Activated CD4-positive, alpha-beta memory T cell treated with anti-CD3 and anti-CD28 coated beads, Interleukin-2, amount 10 ng/mL, durations not matched to agents 7 days and 5 days (primary cell): ENCODE measurements at regions not wholly inside any gene's neighbourhood (a gene's known extent, or its start where the extent isn't known, plus 50 kb on each side); places are given as distances from the start of the nearest gene placed in this dataset.
"Not testable (repeated sequence)": the region's sequence is repeated elsewhere in the genome, so short reads cannot be mapped to it uniquely, and the experiment has no call there.

ENCODE experiments used
- CTCF ChIA-PET: fragments of 350-600 bp; sonication (Branson Sonifier 250); formaldehyde crosslinking; loops from one replicate; lab custom pipeline; 2021; ENCODE audit warnings: antibody characterized with exemption, inconsistent platforms; lab: Charles Lee
- POLR2A ChIA-PET: fragments of 350-600 bp; sonication (Branson Sonifier 250); formaldehyde crosslinking; loops from one replicate; lab custom pipeline; 2021; ENCODE audit warnings: antibody characterized with exemption; lab: Charles Lee
- DNase-seq: peaks from one replicate; pipeline ENCODE4 v3.0.0-alpha.2; 2020
- H3K27ac Mint-ChIP-seq: one replicate; pipeline ENCODE4 v1.8.0; 2021; ENCODE audit warnings: mild to moderate bottlenecking, mixed read lengths
- H3K27me3 Mint-ChIP-seq: one replicate; pipeline ENCODE4 v1.8.0; 2021; ENCODE audit warnings: mixed read lengths
- H3K36me3 Mint-ChIP-seq: one replicate; pipeline ENCODE4 v1.8.0; 2021; ENCODE audit warnings: low read depth, mixed read lengths
- H3K4me1 Mint-ChIP-seq: one replicate; pipeline ENCODE4 v1.8.0; 2021; ENCODE audit warnings: mixed read lengths
- H3K4me3 Mint-ChIP-seq: one replicate; pipeline ENCODE4 v1.8.0; 2021; ENCODE audit warnings: mild to moderate bottlenecking, mixed read lengths
- H3K9me3 Mint-ChIP-seq: one replicate; pipeline ENCODE4 v1.8.0; 2021; ENCODE audit warnings: mixed read lengths

DNA sequence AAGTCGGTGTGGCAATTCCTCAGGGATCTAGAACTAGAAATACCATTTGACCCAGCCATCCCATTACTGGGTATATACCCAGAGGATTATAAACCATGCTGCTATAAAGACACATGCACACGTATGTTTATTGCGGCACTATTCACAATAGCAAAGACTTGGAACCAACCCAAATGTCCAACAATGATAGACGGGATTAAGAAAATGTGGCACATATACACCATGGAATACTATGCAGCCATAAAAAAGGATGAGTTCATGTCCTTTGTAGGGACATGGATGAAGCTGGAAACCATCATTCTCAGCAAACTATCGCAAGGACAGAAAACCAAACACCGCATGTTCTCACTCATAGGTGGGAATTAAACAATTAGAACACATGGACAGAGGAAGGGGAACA is 80.6 kb upstream of the ST3GAL5 start:
- H3K27ac Mint-ChIP-seq, DNase-seq, H3K4me1 Mint-ChIP-seq, CTCF ChIA-PET, POLR2A ChIA-PET, H3K4me3 Mint-ChIP-seq: not testable (repeated sequence)
- Mint-ChIP-seq H3K36me3 (peaks cover 37% of the 10 kb centered on the region), H3K9me3 (peaks cover 25% of the 10 kb centered on the region), H3K27me3 (peaks cover 12% of the 10 kb centered on the region)

DNA sequence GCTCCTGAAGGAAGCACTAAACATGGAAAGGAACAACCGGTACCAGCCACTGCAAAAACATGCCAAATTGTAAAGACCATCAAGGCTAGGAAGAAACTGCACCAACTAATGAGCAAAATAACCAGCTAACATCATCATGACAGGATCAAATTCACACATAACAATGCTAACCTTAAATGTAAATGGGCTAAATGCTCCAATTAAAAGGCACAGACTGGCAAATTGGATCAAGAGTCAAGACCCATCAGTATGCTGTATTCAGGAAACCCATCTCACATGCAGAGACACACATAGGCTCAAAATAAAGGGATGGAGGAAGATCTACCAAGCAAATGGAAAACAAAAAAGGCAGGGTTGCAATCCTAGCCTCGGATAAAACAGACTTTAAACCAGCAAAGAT is 77.0 kb upstream of the ST3GAL5 start:
- H3K27ac Mint-ChIP-seq, CTCF ChIA-PET, POLR2A ChIA-PET, H3K27me3 Mint-ChIP-seq, DNase-seq, H3K4me3 Mint-ChIP-seq: not testable (repeated sequence)
- H3K36me3 Mint-ChIP-seq = peaks cover 48% of the 10 kb centered on the region
- H3K4me1 Mint-ChIP-seq = peaks cover 22% of the 10 kb centered on the region
- peaks cover 28% of the 10 kb centered on the region for H3K9me3 Mint-ChIP-seq

DNA sequence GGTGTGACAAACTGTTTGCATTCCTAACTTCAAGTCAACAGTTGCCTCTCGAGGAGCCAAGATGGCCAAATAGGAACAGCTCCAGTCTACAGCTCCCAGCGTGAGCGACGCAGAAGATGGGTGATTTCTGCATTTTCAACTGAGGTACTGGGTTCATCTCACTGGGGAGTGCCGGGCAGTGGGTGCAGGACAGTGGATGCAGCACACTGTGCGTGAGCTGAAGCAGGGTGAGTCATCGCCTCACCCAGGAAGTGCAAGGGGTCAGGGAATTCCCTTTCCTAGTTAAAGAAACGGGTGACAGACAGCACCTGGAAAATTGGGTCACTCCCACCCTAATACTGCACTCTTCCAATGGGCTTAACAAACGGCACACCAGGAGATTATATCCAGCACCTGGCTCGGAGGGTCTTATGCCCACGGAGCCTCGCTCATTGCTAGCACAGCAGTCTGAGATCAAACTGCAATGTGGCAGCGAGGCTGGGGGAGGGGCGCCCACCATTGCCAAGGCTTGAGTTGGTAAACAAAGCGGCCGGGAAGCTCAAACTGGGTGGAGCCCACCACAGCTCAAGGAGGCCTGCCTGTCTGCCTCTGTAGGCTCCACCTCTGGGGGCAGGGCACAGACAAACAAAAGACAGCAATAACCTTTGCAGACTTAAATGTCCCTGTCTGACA is 75.1 kb upstream of the ST3GAL5 start:
- Mint-ChIP-seq H3K36me3 (peaks cover 50% of the 10 kb centered on the region), H3K27ac (peak overlapping the region; percentile 71), H3K4me1 (peaks cover 22% of the 10 kb centered on the region), H3K9me3 (peaks cover 27% of the 10 kb centered on the region)
- DNase-seq, POLR2A ChIA-PET, H3K27me3 Mint-ChIP-seq, H3K4me3 Mint-ChIP-seq: not testable (repeated sequence)
- CTCF ChIA-PET = interaction anchor here (1.1 to 1.3 kb wide), 2 partner anchors 72 to 73 kb away, joined by 3 to 4 read pairs; no protein-coding TSS in a partner anchor

DNA sequence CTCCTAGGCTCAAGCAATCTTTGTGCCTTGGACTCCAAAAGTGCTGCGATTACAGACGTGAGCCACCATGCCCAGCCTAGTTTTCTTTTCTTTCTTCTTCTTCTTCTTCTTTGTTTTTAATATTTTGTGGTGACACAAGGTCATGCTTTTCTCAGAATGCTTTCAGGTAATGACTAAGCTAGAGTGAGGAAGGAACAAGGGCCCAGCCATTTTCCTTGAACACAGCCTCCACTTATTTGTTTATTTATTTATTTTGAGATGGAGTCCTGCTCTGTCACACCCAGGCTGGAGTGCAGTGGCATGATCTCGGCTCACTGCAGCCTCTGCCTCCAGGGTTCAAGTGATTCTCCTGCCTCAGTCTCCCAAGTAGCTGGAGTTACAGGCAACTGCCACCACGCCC is 74.3 kb upstream of the ST3GAL5 start:
- H3K27ac Mint-ChIP-seq = peak overlapping the region; percentile 71
- CTCF ChIA-PET = interaction anchor here (1.0 to 1.3 kb wide), 2 partner anchors 73 to 90 kb away, joined by 3 to 4 read pairs; no protein-coding TSS in a partner anchor

DNA sequence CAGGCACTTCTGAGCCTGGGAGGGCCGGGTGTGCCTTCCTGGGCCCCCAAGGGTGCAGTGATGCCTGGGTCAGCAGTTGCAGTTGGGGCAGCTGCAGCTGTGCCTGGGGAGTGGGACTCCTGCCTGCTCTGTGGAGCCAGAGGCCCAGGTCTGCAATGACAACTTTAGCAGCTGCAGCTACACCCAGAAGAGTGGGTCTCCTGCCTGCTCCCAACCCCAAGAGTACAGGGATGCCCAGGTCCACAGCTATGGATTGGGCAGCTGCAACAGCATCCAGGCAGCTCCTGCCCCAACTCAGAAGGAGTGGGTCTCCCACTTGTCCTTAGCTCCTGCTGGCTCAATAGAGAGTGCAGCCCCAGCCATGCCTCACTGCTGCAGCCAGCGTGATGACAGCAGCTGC is 73.0 kb upstream of the ST3GAL5 start:
- POLR2A ChIA-PET = no interaction called here

More for the DNA sequence above, 74.3 kb upstream of the ST3GAL5 start:
- POLR2A ChIA-PET = interaction anchor here (1.2 kb wide), 1 partner anchor 72 kb away, joined by 3 read pairs; no protein-coding TSS in a partner anchor
- H3K4me1 Mint-ChIP-seq = peaks cover 26% of the 10 kb centered on the region
- peaks cover 4% of the 10 kb centered on the region for H3K27me3 Mint-ChIP-seq
- DNase-seq = no peak
- H3K36me3 Mint-ChIP-seq = peaks cover 50% of the 10 kb centered on the region
- peaks cover 27% of the 10 kb centered on the region for H3K9me3 Mint-ChIP-seq
- no peak overlapping the region for H3K4me3 Mint-ChIP-seq

DNA sequence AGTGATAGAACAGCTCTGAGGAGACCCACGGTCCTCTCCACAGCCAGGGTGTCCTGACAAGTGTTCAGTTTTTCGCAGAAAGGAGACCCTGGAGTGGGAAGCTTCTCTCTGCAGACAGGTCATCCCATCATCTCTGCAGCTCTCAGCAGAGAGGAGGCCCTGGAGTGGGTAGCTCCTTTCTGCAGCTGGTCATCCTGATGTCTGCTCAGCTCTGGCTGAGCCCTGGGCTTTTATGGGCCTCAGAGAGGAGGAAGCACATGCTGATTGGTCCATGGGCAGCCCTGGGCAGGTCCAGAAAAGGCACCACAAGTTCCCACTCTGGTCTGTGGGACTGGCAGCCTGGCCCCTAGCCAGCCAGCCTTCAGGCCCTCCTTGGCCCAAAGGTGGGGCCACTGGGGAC is 72.3 kb upstream of the ST3GAL5 start:
- Mint-ChIP-seq H3K9me3 (peaks cover 24% of the 10 kb centered on the region), H3K27me3 (no peaks in the 10 kb centered on the region), H3K36me3 (peaks cover 42% of the 10 kb centered on the region), H3K4me3 (no peak overlapping the region), H3K27ac (no peak overlapping the region), H3K4me1 (peaks cover 26% of the 10 kb centered on the region)
- CTCF ChIA-PET = interaction anchor here (1.0 to 2.4 kb wide), 2 partner anchors 38 to 75 kb away, joined by 3 to 9 read pairs; no protein-coding TSS in a partner anchor
- DNase-seq = no peak
- POLR2A ChIA-PET = interaction anchor here (0.6 to 0.9 kb wide), 3 partner anchors 35 to 145 kb away, joined by 3 to 4 read pairs (median 3); partner anchors contain the start of genes POLR1A and PTCD3

More for the DNA sequence above, 73.0 kb upstream of the ST3GAL5 start:
- peaks cover 47% of the 10 kb centered on the region for H3K36me3 Mint-ChIP-seq
- DNase-seq = no peak
- H3K4me3 Mint-ChIP-seq = no peak overlapping the region
- H3K9me3 Mint-ChIP-seq = peaks cover 24% of the 10 kb centered on the region
- CTCF ChIA-PET = interaction anchor here (0.6 to 2.4 kb wide), 3 partner anchors 38 to 522 kb away, joined by 3 to 9 read pairs (median 4); no protein-coding TSS in a partner anchor
- H3K4me1 Mint-ChIP-seq = peaks cover 26% of the 10 kb centered on the region
- peaks cover 1% of the 10 kb centered on the region for H3K27me3 Mint-ChIP-seq
- H3K27ac Mint-ChIP-seq = no peak overlapping the region

DNA sequence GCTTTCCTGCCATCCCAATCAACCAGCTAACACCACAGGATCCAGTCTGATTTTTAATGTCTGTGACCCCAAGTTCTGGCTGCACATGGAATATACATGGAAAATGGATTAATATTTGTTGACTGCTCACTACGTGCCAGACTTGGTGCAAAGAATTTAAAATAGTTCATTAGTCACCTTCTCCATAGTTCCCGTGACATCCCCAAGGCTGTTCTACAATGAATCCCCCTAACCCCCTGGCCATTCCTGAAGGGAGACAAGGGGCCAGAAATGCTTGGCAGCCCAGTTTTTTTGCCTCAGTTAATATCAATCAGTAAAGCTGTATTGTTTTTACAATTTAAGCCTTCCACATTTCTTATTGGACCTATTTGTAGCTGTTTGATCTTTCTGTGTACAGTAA is 71.0 kb upstream of the ST3GAL5 start:
- Mint-ChIP-seq H3K9me3 (peaks cover 14% of the 10 kb centered on the region), H3K27me3 (no peaks in the 10 kb centered on the region), H3K36me3 (peaks cover 31% of the 10 kb centered on the region), H3K4me1 (peaks cover 28% of the 10 kb centered on the region), H3K4me3 (no peak overlapping the region), H3K27ac (no peak overlapping the region)
- ChIA-PET CTCF (interaction anchor here (1.4 to 2.4 kb wide), 2 partner anchors 34 to 76 kb away, joined by 3 to 9 read pairs; no protein-coding TSS in a partner anchor), POLR2A (no interaction called here)
- no peak for DNase-seq

DNA sequence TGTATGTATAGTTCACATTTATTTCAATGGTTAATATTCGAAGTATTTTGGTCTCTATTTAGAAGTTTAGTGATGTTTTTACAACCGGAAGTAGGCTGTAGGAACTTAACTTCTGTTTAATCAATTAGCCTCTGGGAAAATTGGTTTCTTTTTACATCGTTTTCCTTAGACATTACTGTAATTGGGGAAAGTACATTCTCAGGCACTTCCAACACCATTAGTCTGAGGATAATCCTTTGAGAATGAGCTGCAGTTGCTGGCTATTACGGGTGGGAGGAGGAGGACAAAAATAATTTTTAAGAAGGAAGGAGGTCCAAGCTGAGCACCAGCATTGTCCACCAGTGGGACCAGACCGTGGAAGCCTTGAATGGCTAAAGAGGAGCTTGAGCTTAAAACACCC is 70.4 kb upstream of the ST3GAL5 start:
- Mint-ChIP-seq H3K27me3 (no peaks in the 10 kb centered on the region), H3K4me3 (no peak overlapping the region), H3K27ac (no peak overlapping the region), H3K4me1 (peaks cover 27% of the 10 kb centered on the region), H3K9me3 (peaks cover 14% of the 10 kb centered on the region), H3K36me3 (peaks cover 25% of the 10 kb centered on the region)
- POLR2A ChIA-PET = interaction anchor here (1.7 kb wide), 1 partner anchor 36 kb away, joined by 4 read pairs; no protein-coding TSS in a partner anchor
- DNase-seq = no peak
- CTCF ChIA-PET = interaction anchor here (1.4 kb wide), 1 partner anchor 35 kb away, joined by 3 read pairs; no protein-coding TSS in a partner anchor

DNA sequence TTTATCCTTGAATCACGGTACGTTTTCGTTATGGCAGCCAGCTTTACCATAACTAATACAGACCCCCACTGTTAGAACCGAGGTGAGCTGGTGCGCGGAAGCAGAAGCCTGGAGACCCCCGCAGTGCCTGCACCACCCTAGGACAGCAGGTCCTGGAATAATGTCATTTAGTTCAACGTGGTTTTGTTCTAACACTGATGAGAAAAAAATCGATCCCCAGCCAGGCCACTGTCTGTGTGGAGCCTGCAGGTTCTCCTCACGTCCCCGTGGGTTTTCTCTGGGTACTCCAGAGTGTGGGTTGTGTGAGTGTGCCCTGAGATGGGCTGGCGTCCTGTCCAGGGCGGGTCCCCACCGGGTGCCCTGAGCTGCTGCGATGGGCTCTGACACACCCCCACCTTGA is 69.9 kb upstream of the ST3GAL5 start:
- Mint-ChIP-seq H3K4me1 (peaks cover 23% of the 10 kb centered on the region), H3K9me3 (peaks cover 12% of the 10 kb centered on the region), H3K27me3 (no peaks in the 10 kb centered on the region), H3K27ac (no peak overlapping the region), H3K36me3 (peaks cover 22% of the 10 kb centered on the region), H3K4me3 (no peak overlapping the region)
- DNase-seq = no peak
- ChIA-PET POLR2A (interaction anchor here (0.8 to 1.7 kb wide), 2 partner anchors 36 to 105 kb away, joined by 3 to 4 read pairs; no protein-coding TSS in a partner anchor), CTCF (no interaction called here)

DNA sequence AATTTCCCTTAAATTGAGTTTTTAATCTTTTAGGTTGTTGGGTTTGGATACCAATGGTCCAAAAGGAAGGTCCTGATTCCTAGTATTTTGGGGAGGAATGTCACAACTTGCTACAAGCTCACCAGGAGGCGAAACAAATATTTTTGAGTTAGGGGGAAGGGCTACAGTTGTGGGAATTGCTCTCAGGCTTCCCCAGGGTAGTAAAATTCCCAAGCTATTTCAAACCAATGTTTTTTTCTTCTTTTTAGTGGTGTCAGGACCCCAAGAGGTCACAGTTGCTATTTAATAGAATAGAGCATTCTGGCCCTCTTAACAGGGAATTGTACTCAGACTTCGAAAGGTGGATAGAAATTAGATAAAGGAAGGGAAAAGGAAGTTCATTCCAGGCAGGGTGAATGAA is 68.5 kb upstream of the ST3GAL5 start:
- Mint-ChIP-seq H3K4me3 (no peak overlapping the region), H3K36me3 (peaks cover 8% of the 10 kb centered on the region), H3K4me1 (peaks cover 11% of the 10 kb centered on the region), H3K27me3 (no peaks in the 10 kb centered on the region), H3K27ac (no peak overlapping the region), H3K9me3 (peaks cover 6% of the 10 kb centered on the region)
- DNase-seq = no peak
- ChIA-PET POLR2A (no interaction called here), CTCF (no interaction called here)

DNA sequence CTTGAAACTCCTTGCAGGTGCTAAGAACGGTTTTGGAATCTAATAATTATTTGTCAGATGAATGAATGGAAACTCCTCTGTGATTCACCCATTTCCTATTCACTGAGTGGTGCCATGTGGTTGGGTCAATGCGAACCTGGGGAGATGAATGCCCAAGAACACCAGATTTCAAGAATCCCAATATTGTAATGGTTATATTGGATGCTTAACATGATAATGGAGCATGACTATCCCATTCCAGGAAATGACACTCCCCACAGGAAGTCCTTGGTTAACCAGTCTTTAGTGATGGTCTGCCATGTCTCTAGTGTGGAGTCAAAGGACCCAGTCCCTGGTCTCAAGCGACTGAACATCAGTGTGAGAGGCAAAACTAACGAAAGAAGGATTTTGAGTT is 67.9 kb upstream of the ST3GAL5 start:
- CTCF ChIA-PET = no interaction called here
- no peak overlapping the region for H3K4me3 Mint-ChIP-seq
- peaks cover 3% of the 10 kb centered on the region for H3K9me3 Mint-ChIP-seq
- POLR2A ChIA-PET = no interaction called here
- H3K36me3 Mint-ChIP-seq = peaks cover 7% of the 10 kb centered on the region
- H3K4me1 Mint-ChIP-seq = peaks cover 9% of the 10 kb centered on the region
- no peak for DNase-seq
- no peak overlapping the region for H3K27ac Mint-ChIP-seq
- H3K27me3 Mint-ChIP-seq = peaks cover 2% of the 10 kb centered on the region

DNA sequence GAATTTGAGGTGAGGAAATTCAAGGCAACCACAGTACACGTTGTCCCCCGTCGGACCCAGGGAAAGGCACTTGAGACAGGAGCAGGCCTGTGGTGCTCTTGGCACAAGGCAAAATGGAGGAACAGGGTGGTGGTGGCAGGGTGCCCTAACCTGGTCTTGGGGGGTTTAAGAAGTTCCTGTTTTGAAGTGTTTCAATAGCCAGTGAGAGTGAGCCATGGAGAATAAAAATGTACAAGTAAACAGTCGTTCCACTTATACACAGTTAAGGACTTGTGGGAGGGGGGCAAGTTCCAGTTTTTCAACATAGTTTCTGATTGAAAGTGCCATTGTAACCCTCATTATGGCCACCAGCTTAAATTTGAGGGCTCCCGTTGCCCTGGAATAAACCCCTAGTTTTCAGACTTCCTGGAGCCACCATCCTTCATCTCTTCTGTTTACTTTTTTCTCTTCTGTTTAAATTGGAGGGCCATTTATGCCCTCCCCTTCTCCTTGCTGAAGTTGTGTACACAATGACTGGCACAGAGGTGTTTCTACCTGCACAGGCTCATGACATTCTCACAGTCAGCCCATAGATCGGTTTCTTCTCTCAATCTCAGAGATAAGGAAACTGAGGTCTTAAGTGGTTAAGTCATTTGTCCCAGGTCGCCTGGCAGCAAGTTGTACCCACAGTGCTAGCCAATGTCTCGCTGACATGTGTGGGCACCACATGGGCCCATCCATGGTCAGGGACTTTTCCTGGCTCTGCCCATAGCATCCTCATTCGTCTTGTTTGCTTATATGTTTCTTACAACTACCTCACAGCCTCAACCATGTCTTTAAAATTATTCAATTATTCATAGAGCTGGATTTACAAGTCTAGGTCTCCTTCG is 66.0 kb upstream of the ST3GAL5 start:
- ChIA-PET POLR2A (no interaction called here), CTCF (no interaction called here)
- DNase-seq = no peak
- Mint-ChIP-seq H3K27me3 (peaks cover 3% of the 10 kb centered on the region), H3K27ac (no peak overlapping the region), H3K9me3 (peaks cover under 1% of the 10 kb centered on the region), H3K4me3 (no peak overlapping the region), H3K4me1 (peaks cover 9% of the 10 kb centered on the region), H3K36me3 (peaks cover 3% of the 10 kb centered on the region)

DNA sequence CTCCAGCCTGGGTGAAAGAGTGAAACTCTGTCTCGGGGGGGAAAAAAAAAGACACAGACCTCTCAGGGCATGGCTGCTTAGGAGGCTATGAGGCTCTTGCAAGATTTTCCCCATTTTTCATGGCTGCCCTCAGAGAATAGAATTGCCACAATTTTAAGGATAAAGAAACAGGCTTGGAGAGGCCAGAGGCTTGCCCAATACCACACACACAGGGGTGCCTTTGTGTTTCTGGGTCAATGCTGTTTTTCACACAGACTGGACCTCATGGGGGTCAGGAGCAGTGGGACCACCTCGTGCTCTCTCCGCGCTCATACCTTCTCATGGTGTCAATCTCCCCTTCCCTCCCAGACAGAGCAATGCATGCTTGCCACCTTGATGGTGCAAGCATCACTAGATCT is 65.4 kb upstream of the ST3GAL5 start:
- DNase-seq = no peak
- H3K27me3 Mint-ChIP-seq = peaks cover 3% of the 10 kb centered on the region
- H3K36me3 Mint-ChIP-seq = no peaks in the 10 kb centered on the region
- peaks cover 9% of the 10 kb centered on the region for H3K4me1 Mint-ChIP-seq
- H3K9me3 Mint-ChIP-seq = peaks cover 4% of the 10 kb centered on the region
- no peak overlapping the region for H3K4me3 Mint-ChIP-seq
- CTCF ChIA-PET = no interaction called here
- POLR2A ChIA-PET = no interaction called here
- no peak overlapping the region for H3K27ac Mint-ChIP-seq
